GM20431 (cell line): ENCODE measurements at regions not wholly inside any gene's neighbourhood (a gene's known extent, or its start where the extent isn't known, plus 50 kb on each side); places are given as distances from the start of the nearest gene placed in this dataset.
"Not testable (repeated sequence)": the region's sequence is repeated elsewhere in the genome, so short reads cannot be mapped to it uniquely, and the experiment has no call there.

Source experiments
- in situ Hi-C: fragments of 300-500 bp; cut with MseI, MboI; formaldehyde crosslinking; loops from one replicate; pipeline ENCODE4 v1.15.0; 2020; ENCODE audit warnings: low sequenced_read_pairs; ENCODE audit not compliant: unreplicated experiment

- in situ Hi-C loops, result loop anchor here (25.0 kb wide), 1 partner anchor 254 kb away; no protein-coding TSS in a partner anchor
These were observed 295.1 kb upstream of the ZNF337 start for GRCh38 chr20:25991756-25992130.

- in situ Hi-C loops, result loop anchor here (25.0 kb wide), 1 partner anchor 254 kb away; no protein-coding TSS in a partner anchor
These were observed 294.6 kb upstream of the ZNF337 start for GRCh38 chr20:25991051-25991755.

DNA sequence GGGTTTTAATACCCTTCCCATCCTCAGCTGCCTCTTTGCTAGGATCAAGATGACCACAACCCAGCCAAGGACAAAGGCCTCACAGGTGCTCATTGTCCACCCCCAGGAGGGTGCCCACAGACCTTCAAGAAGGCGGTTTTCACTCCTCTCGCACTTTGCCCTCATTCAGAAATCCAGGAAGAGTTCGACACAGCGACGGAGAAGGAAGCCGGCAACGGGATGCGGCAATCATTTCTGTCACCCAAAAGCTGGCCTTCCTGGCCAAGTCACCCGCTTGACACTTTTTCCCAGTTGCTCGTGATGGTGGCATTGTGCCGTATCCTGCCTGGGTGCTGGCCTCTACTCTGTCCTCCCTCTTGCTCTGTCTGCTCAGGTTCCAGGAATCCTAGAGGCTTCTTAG, 293.0 kb upstream of the ZNF337 start:
- in situ Hi-C loops, result loop anchor here (25.0 kb wide), 1 partner anchor 252 kb away; no protein-coding TSS in a partner anchor

DNA sequence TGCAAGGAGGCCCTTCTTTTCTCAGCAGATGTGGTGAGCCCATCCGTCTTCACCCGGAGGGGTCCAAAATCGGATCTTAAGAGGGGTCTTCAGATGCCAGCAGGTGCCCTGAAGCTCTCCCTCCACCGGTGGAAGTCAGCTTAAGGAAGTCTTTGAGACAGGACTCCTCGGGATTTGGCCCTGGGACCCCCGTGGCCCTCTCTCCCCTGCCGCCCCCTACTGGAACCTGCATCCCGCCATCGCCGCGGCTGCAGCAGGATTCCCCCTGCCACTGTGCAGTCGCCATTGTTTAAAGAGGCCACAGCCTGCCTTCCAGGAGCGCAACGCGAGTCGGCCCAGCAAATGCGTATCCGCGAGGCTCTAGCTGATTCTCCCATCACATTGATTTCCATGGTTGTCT, 292.5 kb upstream of the ZNF337 start:
- in situ Hi-C loops, result loop anchor here (25.0 kb wide), 1 partner anchor 252 kb away; no protein-coding TSS in a partner anchor

DNA sequence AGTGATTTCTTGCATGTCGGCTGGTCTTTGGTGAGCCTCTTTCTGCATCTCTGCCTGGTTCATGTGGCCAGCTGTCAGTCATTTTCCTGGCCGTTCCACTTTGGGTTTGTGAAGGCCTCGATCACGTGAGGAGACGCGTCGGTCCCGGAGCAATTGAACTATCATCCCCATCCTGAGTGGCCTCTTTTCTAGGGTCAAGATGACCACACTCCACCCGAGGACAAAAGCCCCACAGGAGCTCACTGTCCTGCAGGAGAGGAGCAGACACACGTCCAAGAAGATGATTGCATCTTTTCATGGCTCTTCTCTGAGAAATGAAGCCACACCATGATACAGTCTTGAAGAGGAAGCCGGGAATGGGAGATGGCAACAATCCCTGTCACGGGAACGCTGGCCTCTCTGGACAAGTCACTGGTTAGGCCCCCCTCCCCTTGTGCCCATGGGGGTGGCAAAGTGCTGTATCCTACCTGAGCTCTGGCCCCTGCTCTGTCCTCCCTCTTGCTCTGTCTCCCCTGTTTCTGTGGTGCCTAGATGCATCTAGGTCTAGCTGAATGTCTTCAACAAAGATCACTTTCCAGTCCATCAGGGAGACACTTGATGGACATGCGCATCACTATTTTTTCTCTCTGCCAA, 291.4 kb upstream of the ZNF337 start:
- in situ Hi-C loops, result loop anchor here (25.0 kb wide), 1 partner anchor 251 kb away; no protein-coding TSS in a partner anchor

- in situ Hi-C loops, result loop anchor here (25.0 kb wide), 1 partner anchor 250 kb away; no protein-coding TSS in a partner anchor
These were observed 290.6 kb upstream of the ZNF337 start for GRCh38 chr20:25987073-25987927.

DNA sequence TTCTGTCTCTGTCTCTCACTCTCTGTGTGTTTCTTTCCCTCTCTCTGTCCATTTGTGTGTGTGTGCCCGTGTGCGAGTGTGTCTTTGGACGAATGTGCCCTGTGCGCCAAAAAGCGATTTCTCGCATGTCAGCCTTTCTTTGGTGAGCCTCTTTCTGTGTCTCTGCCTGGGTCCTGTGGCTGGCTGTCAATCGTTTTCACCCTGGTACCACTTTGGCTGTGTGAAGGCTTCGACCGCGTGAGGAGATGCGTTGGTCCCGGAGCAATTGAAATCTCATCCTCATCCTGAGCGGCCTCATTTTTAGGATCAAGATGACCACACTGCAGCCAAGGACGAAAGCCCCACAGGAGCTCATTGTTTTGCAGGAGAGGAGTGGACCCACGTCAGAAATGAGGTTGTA, 288.9 kb upstream of the ZNF337 start:
- in situ Hi-C loops, result loop anchor here (25.0 kb wide), 1 partner anchor 248 kb away; no protein-coding TSS in a partner anchor

DNA sequence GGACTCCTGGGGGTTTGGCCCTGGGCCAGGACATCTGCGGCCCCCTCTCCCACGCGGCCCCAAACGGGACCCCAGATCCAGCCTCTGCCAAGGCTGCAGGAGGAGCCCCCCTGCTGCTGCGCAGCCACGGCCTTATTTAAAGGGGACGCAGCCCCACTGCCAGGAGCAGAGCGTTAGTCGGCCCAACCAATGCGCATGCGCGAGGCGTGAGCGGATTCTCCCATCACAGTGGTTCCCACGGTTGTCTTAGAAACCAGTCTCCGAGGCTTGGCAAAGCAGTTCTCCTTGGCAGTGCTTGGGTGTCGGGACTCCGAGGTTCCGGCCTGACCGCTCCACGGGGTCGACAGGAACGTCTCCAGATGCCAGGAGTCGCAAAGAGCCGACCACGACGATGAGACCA, 288.3 kb upstream of the ZNF337 start:
- in situ Hi-C loops, result loop anchor here (25.0 kb wide), 1 partner anchor 248 kb away; no protein-coding TSS in a partner anchor

DNA sequence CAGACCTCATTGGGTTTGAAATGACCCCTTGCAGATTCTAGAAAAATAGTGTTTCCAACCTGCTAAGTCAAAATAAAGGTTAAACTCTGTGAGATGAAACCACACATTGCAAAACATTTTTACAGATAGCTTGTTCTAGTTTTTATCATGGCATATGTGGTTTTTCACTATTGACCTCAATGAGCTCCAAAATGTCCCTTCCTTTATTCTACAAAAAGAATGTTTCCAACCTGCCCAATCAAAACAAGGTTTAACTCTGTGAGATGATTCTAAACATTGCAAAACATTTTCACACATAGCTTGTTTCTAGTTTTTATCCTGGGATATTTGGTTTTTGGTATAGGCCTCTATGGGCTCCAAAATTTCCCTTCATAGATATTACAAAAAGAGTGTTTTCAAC, 286.0 kb upstream of the ZNF337 start:
- in situ Hi-C loops, result loop anchor here (25.0 kb wide), 1 partner anchor 245 kb away; no protein-coding TSS in a partner anchor

DNA sequence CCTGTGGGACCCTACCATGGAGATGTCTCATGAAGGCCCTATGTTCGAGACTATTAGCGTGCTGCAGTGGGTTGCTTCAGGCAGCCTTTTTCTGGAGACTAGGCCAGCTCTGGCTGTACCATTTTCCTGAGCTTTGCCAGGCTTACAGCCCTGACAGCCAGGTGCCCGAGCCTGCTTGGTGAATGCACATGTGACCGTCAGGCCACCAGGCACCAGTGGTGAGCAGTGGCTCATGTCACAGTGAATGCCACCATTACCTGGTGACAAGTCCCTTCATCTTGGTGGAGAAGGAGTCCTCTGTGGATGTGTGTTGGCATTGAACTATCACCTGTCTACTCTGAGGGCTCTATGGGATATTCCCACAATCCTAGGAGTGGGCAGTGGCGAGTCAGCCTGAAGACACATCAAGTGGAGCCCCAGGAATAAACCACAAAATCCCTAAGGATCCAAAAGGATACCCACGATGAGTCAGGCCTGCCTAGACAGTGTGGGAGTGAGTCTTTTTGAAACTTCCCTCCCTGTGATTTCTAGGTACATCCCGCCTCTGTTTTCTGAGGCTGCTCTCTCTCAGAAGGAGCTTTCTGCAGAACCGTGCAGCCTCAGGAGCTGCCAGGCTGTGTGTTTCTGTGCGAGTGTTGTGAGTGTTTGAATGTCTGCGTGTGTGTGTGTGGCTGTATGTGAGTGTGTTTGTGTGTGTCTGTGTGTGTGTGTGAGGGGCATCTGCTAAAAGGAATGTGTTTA, 282.0 kb upstream of the ZNF337 start:
- in situ Hi-C loops, result loop anchor here (25.0 kb wide), 1 partner anchor 241 kb away; no protein-coding TSS in a partner anchor

GRCh38 chr20:25975816-25976215, 279.2 kb upstream of the ZNF337 start:
- in situ Hi-C loops, result loop anchor here (25.0 kb wide), 1 partner anchor 239 kb away; no protein-coding TSS in a partner anchor

- in situ Hi-C loops, result not testable (repeated sequence)
These were observed 268.6 kb upstream of the ZNF337 start for GRCh38 chr20:25965203-25965602.

- in situ Hi-C loops, result not testable (repeated sequence)
These were observed 257.2 kb upstream of the ZNF337 start for GRCh38 chr20:25953876-25954275.

GRCh38 chr20:25935230-25935629, 238.6 kb upstream of the ZNF337 start:
- in situ Hi-C loops, result not testable (repeated sequence)

DNA sequence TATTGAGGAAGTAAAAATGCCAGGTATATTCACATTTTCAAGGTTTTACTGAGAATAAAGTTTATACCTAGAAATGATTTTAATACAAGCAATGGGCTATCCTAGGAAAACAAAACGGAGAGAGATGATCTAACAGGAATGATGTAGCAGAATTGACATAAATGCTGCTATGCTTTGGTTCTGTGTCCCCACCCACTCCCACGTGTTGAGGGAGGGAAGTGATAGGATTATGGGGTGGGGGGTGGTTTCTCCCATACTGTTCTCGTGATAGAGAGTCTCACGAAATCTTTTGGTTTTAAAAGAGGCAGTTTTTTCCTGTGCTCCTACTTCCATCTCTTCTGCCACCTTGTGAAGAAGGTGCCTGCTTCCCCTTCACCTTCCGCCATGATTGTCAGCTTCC, 236.2 kb upstream of the ZNF337 start:
- in situ Hi-C loops, result not testable (repeated sequence)

GRCh38 chr20:25932170-25932569, 235.5 kb upstream of the ZNF337 start:
- in situ Hi-C loops, result not testable (repeated sequence)

DNA sequence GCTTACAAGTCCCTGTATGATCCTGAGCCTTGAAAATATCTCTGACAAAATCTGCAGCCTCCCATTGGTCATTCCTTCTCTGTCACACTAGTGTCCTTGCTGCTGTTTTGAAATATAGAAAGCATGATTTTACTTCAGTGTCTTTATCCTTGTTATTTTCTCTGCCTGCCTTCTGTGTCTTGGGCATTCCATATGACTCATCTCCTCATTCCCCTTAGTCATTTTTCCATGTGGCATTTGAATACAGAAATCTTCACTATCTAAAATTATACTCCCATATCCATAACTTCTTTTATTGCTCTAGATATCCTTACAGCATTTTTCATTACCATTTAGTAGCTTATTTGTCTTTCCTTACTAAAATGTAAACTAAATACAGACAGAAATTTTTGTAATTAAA, 205.7 kb upstream of the ZNF337 start:
- in situ Hi-C loops, result not testable (repeated sequence)

GRCh38 chr20:25898663-25899062, 202.0 kb upstream of the ZNF337 start:
- in situ Hi-C loops, result not testable (repeated sequence)

- in situ Hi-C loops, result not testable (repeated sequence)
These were observed 182.4 kb upstream of the ZNF337 start for GRCh38 chr20:25879096-25879495.

GRCh38 chr20:25868650-25868979, 172.0 kb upstream of the ZNF337 start:
- in situ Hi-C loops, result loop anchor here (25.0 kb wide), 2 partner anchors 131 to 556 kb away; no protein-coding TSS in a partner anchor
